NCI-H510A (cell line): ENCODE measurements at regions not wholly inside any gene's neighbourhood (a gene's known extent, or its start where the extent isn't known, plus 50 kb on each side); places are given as distances from the start of the nearest gene placed in this dataset.

Experiments used
- DNase-seq: peaks from one replicate; lab custom pipeline; 2025; lab: John Stamatoyannopoulos, UW

DNA sequence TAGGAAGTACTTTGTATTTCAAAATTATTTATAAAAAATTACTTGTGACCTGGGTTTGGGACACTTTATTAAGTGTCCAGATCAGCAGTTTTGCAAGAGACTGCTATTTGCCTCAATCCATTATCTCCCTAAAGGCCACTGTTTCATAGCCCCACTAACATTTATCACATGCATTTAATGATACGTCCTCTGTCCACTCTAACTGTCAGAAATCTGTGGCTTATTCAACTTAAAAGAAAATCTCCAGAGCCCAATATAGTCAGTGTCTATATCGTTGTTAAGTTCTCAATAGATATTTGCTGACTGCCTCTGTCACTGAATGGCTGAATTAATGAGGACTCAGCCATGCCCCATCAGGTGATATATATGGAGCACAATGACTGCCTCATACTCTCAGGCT is 553.9 kb upstream of the POM121L12 start:
- DNase-seq: no peak

DNA sequence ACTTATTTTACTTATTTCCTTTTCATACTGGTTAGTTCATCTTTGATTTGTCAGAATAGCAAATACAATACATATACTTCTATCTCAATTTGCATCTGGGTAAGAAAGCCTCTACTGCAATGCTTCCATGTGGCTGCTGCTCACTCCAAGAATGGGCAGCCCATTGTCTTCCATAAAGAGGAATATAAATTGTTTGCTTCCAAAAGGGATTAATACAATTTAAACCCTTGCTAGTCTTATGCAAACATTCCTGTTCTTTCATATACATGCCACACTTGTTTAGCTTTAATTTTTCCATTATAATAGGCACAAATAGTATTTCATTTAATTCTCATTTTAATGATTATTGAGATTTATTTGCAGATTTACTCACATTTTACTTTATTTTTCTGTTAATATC is 555.4 kb upstream of the POM121L12 start:
- DNase-seq: no peak

DNA sequence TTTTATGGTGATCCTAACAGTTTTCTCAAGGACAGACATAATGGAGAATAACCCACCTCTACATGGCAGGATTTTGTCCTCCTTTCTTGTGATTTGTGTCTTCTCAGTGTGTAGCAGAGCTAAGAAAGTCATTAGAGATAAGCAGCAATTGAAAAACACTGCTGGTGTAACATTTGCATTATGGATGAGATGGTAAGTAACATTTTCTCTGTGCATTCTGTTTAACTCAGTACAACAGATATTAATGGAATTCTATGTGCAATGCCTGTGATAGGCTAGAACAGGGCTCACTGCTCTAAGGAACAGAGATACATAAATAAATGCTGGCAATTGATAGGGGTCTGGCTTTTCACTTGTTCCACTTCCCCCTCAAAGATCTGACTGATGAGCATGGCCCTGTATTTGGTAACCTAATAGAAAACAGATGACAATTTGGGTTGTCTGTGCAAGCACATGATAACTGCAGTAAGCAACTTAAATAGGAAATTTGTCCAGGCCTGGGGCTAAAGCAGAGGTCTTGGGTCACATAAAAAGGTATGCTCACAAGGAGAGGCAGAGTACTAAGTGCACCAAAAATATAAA is 560.3 kb upstream of the POM121L12 start:
- no peak for DNase-seq

DNA sequence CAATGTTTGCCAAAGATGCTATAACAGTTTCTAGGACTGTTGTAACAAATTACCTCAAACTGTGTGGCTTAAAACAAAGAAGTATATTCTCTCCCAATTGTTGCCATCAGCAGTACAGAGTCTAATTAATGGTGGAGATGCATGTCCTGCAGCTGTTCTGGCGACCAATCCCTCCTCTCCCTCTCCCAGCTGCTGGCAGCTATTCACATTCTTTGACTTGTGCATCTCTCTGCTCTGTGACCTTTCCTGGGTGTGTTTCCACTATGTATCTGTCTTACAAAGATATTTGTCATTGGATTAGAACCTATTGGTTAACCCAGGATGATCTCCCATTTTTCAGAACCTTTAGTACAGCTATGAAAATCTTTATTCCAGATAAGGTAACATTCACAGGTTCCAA is 561.7 kb upstream of the POM121L12 start:
- DNase-seq: no peak

DNA sequence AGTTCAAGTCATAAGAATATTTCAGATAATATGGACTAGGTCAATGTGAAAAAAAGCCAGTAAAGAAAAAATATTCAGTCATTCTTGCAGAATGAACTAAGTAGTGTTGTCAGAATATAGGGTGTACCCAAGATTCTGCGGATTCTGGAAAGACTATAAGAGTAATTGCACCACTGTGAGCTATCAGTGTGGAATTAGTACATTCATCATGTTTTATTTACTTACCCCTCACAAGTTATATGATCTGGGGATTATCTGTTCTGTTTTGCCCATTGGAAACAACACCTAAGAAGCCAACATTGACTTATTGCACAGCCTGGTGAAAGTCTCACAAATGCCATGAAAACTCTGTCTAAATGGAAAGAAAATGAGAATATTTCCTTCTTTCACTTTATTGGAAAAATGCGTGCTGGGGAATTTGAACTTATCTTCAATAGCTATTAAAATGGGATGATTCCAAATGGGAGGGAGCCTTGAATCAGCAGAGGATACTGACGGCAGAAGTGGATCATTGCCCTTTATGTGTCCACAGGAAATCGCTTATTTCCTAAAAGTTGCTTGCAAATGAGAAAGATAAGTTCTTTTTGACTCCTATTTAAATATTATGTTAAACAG is 563.3 kb upstream of the POM121L12 start:
- DNase-seq: no peak

DNA sequence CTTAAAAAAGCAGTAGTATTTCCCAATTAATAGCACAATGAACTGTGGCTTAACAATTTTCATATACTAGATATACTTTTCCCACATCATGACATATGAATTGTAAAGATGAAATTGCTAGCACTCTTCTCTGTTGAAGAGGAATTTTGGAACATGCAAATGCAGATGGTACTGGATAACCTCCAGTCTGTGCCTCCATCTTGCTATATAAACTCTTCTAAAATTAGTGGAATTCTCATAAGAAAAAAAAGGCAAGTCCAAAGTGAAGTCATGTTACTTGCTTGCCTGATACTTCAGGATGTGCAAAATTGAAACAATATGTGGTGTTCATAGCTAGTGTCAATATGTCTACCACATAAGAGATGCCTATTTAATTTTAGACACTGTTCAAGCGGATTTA is 570.2 kb upstream of the POM121L12 start:
- no peak for DNase-seq

DNA sequence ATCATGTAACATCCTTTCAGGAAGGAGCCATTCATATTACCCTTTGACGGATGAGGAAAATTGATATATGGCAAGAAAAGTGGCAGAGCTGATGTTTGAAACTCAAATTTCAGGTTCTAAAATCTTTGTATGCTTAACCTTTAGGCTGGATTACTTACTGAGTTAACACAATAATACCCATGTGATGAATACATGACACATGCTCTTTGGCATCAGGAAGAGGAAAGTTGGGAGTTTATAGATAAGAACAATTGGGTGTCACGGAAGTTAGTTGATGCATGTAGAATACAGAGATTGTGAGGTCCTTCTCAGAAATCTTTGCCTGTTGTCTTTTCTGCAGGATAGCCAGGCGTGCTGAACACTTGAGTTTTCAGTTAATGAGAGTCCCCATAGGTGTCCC is 572.1 kb upstream of the POM121L12 start:
- no peak for DNase-seq

DNA sequence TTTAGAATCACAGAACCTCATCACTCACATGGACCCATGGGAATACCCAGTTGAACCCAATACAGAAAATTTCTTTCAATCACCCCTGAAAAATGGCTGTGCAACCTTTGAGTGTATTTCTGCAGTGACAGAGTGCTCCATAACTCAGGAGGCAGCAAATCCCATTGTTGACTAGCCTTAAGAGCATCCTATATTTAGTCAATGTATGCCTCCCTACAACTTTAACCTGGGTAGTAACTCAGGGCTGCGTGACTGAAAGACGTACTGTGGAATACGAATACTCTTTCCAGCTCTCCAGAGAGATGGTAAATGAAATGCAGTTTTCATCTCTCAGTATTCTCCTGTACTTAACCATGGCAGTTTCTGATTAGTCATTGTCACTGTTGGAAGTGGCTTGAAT is 573.0 kb upstream of the POM121L12 start:
- DNase-seq: no peak

DNA sequence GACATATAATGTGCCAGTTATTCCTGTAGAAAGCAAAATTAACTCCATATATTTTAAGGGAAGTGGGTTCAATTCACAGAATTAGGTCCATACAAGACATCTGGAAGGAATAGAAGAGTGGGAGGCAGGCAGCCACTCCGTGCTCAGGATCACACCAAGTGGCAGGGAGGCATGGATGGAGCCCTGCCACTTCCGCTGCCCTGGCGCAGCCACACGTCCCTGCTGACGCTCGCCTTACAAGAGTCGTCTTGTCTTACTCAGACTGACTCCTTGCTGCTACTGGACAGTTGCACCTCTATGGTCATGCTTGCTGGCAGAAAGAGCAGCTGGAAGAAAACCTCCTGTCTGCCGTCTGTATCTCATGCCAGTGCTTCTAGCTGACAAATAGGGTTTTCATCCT is 579.9 kb upstream of the POM121L12 start:
- DNase-seq: no peak

DNA sequence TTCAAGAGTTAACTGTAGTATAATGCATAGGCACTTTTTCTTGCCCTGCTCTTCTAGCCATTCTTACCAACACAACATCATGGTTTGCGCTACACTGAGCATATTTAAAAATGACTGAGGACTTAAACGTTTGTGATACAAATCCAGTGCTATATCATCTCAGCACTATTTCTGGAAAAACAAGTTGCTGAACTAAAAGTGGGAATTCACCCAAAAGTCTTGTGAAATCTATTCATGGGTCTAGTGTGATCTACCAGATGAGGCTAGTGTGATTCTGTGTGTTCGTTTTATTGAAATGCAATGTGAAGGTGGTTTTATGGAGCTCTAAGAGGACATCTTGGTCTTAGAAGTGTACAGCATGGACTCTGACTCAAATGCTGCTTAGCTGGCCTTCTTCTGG is 584.6 kb upstream of the POM121L12 start:
- no peak for DNase-seq

DNA sequence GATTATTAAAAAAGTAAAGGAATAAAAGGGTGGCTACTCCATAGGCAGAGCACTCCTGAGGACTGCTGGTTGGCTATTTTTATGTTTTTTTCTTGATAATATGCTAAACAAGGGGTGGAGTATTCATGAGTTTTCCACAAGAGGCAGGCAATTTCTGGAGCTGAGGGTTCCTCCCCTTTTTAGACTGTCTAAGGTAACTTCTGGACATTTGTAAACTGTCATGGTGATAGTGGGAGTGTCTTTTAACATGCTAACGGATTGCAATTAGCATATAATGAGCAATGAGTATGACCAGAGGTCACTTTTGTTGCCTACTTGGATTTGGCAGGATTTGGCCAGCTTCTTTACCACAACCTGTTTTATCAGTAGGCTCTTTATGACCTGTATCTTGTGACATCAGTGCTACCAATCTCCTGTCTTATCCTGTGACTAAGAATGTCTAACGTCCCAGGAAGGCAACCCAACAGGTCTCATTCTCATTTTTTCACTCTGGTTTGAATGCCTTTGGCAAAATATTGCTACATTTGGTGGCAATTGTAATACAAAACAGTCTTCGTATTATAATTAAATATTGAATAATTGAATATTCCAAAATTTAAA is 587.8 kb upstream of the POM121L12 start:
- no peak for DNase-seq

DNA sequence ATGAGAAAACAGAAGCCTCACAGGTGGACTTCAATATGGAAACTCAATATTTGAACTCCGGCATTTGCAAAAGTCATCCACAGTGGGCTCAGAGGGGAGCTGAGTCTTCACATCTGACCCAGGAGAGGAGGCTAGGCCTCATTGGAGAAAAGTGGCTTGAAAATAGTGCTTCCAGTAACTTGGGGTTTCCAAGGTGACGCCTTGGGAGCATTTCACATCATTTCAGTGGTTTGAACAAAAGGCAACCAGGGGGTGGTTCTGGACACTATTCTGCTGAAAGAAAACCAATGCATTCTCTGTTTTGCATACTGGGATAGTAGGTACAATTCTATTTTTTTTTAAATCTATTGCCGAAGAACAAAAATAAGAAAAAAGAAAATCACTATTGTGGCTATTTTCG is 599.2 kb upstream of the POM121L12 start:
- no peak for DNase-seq

DNA sequence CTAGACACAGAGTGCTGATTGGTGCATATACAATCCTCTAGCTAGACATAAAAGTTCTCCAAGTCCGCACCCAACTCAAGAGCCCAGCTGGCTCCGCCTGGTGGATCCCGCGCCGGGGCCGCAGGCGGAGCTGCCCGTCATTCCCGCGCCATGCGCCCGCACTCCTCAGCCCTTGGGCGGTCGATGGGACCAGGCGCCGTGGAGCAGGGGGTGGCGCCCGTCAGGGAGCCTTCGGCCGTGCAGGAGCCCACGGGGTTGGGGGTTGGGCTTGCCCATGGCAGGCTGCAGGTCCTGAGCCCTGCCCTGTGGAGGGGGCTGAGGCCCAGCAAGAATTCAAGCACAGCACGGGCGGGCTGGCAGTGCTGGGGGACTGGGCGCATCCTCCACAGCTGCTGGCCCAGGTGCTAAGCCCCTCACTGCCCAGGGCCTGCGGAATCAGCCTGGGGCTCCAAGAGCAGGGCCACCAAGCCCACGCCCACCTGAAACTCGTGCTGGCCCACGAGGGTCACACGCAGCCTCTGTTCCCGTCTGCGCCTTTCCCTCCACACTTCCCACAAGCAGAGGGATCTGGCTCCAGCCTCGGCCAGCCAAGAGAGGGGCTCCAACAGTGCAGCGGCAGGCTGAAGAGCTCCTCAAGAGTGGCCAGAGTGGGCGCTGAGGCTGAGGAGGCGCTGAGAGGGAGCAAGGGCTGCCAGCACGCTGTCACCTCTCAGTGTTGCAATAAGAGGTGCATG is 604.2 kb upstream of the POM121L12 start:
- DNase-seq: no peak

DNA sequence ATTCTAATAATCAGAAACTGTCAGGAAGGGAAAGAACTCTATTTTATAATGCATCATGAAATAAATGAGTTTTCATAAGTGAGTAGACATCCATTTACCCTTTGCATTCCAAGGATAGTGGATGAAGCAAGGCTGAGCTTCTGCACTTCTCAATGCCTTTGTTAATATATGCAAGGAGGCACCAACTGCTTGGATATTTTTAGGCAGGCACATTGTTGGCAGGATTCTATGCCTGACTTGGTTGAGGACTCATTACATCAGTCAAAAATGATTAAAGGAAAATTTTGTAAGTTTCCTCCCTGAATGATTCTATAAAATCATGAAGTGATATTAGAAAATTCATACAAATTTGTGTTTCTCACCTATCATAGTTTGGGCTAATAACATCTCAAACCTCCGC is 612.2 kb upstream of the POM121L12 start:
- no peak for DNase-seq

DNA sequence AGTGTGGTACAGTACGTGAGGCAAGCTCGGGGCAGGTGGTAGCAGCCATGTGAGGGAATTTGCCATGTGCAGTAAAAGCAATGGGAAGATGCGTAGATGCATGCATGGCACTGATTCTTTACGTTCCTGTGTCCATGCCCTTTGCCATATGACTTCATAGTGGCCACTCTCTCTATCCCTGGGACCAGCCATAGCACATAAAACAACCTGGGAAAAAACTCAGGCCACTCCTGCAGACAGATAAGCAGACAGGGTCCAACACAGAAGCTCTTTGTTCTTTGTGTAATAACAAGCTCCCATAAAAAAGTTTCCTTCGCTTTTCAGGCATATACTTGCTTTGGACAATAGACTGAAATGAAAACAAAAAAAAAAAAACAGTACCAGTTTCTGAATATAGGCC is 622.4 kb upstream of the POM121L12 start:
- no peak for DNase-seq

DNA sequence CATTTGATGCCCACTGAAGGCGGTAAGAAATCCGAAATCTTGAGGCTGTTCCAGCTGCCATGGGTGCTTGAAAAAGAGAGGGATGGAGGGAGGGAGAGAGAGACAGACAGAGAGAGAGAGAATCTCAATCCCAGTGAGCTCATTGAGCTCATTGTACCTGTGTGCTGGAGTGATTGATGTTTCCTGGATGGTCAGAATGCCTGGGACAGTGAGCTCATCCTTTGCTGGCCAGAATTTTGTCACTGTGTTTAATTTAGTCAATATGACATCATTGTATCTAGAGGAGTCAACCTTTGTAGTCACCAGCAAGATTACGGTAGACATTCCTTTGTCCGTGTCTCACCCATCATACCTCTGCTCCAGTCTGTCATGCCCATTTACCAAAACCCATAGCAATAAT is 625.4 kb upstream of the POM121L12 start:
- no peak for DNase-seq

DNA sequence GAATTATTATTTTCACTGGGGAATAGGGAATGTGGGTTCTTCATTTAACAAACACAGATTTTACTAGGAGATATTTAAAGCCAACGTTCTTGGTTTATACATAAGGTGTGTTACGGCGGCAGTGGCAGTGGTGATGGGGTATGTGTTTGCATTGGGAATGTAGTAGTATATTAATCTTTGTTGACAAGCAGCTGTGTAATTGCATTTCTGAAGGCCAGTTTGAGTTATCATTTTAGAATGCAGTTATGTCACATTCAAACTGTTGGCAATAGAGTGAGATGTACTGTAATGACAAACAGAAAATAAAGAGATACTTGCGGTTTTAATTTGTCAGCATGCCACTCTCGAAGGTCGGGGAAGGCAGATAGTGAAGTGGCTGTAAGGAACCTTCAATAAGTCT is 628.6 kb upstream of the POM121L12 start:
- DNase-seq: no peak

DNA sequence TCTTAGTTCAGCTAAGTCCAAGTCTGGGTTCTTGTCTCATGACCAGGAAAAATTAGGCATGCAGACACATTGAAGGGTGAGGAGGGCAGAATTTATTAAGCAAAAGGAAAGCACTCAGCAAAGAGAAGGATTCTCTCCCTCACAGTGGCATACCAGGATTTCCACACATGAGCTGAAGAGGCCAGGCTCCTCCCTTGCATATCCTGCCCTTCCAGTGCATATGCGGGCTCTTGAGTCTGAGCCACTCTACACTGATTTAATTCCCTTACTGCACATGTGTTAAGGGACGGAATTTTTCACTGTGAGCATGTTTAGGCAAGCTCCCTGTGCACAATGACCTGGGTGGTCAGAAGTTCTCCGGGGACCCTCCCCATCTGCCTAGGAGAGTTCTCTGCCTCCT is 652.7 kb upstream of the POM121L12 start:
- DNase-seq: no peak

DNA sequence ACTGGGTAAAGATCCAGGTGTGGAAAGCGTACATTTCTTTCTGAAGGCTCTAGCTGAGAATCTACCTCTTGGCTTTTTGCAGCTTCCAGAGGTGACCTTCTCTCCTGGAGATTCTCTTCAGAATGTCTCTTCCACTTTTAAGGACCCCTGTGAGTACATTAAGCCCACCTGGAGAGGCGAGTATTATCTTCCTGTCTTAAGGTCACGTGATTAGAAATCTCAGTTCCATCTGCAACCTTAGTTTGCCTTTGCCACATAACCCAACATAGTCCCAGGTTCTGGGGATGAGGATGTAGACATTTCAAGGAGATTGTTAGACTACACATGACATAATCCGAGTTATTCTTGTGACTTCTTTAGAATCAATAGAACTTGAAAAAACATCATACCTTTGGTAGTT is 665.5 kb upstream of the POM121L12 start:
- no peak for DNase-seq

DNA sequence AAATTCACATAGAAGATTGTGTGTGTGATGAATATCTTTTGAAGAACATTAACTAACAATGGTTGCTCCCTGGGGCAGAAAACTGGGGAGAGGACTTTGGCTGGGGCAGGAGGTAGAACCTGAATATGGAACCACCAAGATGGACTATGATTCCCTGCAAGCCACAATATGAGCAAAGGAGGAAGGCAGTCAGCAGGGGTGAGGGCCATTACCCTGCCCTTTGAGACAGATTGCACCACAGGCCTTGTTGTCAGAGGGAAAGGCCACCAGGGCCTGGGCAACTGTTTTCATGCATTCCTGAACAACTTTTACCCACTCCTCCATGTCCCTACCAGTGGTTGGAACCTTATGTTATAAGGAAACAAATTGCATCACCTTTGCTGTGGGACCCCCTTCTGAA is 670.1 kb upstream of the POM121L12 start:
- no peak for DNase-seq

DNA sequence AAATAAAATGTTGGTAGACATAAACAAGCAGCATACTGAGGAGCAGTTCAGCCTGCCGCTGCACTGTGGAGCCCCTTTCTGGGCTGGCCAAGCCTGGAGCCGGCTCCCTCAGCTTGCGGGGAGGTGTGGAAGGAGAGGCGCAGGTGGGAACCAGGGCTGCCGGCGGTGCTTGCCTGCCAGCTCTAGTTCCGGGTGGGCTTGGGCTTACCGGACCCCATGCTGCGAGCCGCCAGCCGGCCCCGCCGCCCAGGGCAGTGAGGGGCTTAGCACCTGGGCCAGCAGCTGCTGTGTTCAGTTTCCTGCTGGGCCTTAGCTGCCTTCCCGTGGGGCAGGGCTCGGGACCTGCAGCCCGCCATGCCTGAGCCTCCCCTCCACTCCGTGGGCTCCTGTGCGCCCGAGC is 672.9 kb upstream of the POM121L12 start:
- DNase-seq: no peak

DNA sequence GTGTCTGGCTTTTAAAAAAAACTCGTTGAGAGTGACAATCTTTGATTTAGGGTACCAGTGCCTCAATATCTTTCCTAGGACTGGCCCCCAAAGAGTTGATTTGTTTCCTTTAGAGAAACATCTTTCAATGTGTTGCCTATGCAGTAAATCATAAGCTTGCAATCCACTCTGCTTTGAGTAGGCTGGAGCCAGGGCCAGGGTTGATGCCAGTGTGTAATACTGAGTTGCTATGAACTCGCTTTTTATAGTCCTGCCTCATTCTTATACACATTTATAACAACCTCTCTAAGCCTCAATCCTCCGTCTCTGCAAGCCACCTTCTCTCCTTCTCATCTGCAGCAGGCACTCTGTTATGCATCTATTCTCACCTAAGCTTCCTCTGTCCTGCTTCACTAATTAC is 674.9 kb upstream of the POM121L12 start:
- no peak for DNase-seq

DNA sequence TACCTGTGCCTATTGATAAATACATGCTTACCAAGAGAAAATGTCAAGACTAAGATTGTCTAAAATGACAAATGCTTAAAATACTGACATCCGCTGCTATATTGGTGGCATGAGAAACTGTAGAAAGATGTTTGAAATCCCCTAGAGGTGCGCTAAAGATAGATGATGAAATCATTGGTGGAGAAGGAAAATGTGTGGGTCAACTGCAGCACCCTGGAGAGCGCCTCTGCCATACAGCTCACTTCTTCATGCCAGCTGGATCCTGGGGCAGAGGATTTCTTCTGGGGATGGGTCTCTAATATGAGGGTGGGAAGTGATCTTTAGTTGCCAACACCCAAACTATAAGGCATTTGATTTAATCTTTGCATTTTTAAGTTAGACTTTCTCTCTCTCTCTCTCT is 680.4 kb upstream of the POM121L12 start:
- DNase-seq: no peak
